ENCODE measurements at regions not wholly inside any gene's neighbourhood (a gene's known extent, or its start where the extent isn't known, plus 50 kb on each side); places are given as distances from the start of the nearest gene placed in this dataset.
"Not testable (repeated sequence)": the region's sequence is repeated elsewhere in the genome, so short reads cannot be mapped to it uniquely, and the experiment has no call there.

- TF ChIP-seq CTCF (IDR thresholded peaks at IDR 0.05 in 2 of 3, conservative IDR thresholded peaks at IDR 0.05 in 1 of 3; ENCODE audit: borderline replicate concordance in 1 of 3, insufficient read depth in 1 of 3, low read depth in 2 of 3, low read length in 2 of 3); CEBPB (IDR thresholded peaks at IDR 0.05; ENCODE audit: low read depth); EZH2 (IDR thresholded peaks at IDR 0.05); REST (IDR thresholded peaks at IDR 0.05; ENCODE audit: low read depth): not testable (repeated sequence)
- TF ChIP-seq, protein P1, sequence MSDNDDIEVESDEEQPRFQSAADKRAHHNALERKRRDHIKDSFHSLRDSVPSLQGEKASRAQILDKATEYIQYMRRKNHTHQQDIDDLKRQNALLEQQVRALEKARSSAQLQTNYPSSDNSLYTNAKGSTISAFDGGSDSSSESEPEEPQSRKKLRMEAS (IDR thresholded peaks at IDR 0.05) = not testable (repeated sequence)
Measured at GRCh38 chr10:9402067-9402466, 1347.6 kb downstream of the GATA3 start.

Measured in HCT116 (cell line).